IMR-90 (cell line): ENCODE measurements at regions not wholly inside any gene's neighbourhood (a gene's known extent, or its start where the extent isn't known, plus 50 kb on each side); places are given as distances from the start of the nearest gene placed in this dataset.

Source experiments
- ATAC-seq: fragments of 200-7000 bp; cut with Tn5 transposase; 2 replicates; pipeline ENCODE4 v1.9.1; 2020; ENCODE audit warnings: low read depth, mild to moderate bottlenecking, moderate library complexity
- BruUV-seq: library from RNA; stranded (reverse); fragments of 400-500 nt; replicated peaks from 2 replicates; lab custom pipeline; 2021; lab: Mats Ljungman, UMichigan
- CTCF ChIA-PET: fragments of 300-600 bp; formaldehyde crosslinking; extraction: SDS; loops from one replicate; lab custom pipeline; 2021; ENCODE audit warnings: antibody characterized with exemption; lab: Yijun Ruan, JAX
- POLR2A ChIA-PET: fragments of 300-600 bp; sonication (Branson Sonifier 250); formaldehyde crosslinking; loops from one replicate; lab custom pipeline; 2022; ENCODE audit warnings: antibody characterized with exemption; ENCODE audit not compliant: unreplicated experiment; lab: Charles Lee
- DNase-seq: peaks from one replicate; pipeline ENCODE4 v3.0.0; 2013
- H2AFZ ChIP-seq: replicated peaks from 2 replicates; pipeline ENCODE3; 2013; ENCODE audit warnings: low read length, mild to moderate bottlenecking; ENCODE audit not compliant: poor library complexity
- H2AK5ac ChIP-seq: 2 replicates; pipeline ENCODE4 v1.6.1; 2013; ENCODE audit warnings: low read depth, low read length, inconsistent platforms
- H2AK9ac ChIP-seq: replicated peaks from 2 replicates; pipeline ENCODE3; 2013; ENCODE audit warnings: mild to moderate bottlenecking, low read depth, low read length, moderate library complexity; ENCODE audit not compliant: poor library complexity
- H2BK120ac ChIP-seq: 2 replicates; pipeline ENCODE4 v1.6.1; 2013; ENCODE audit warnings: low read depth, low read length, inconsistent platforms
- H2BK15ac ChIP-seq: 3 replicates; pipeline ENCODE4 v1.6.1; 2013; ENCODE audit warnings: low read depth, low read length, inconsistent platforms
- H2BK20ac ChIP-seq: 2 replicates; pipeline ENCODE4 v1.6.1; 2013; ENCODE audit warnings: low read depth, mild to moderate bottlenecking, inconsistent platforms, low read length, moderate library complexity
- H2BK5ac ChIP-seq: 2 replicates; pipeline ENCODE4 v1.6.1; 2013; ENCODE audit warnings: mild to moderate bottlenecking, low read depth, low read length, inconsistent platforms; ENCODE audit not compliant: poor library complexity, severe bottlenecking
- H3K14ac ChIP-seq: replicated peaks from 2 replicates; pipeline ENCODE4 v1.6.1; 2013; ENCODE audit warnings: low read depth, low read length, inconsistent platforms
- H3K18ac ChIP-seq: 2 replicates; pipeline ENCODE4 v1.6.1; 2013; ENCODE audit warnings: low read depth, low read length, control low read depth
- H3K23ac ChIP-seq: 2 replicates; pipeline ENCODE4 v1.6.1; 2013; ENCODE audit warnings: low read depth, low read length, inconsistent platforms
- H3K27ac ChIP-seq: 2 replicates; pipeline ENCODE4 v1.5.1; 2013; ENCODE audit warnings: mild to moderate bottlenecking, control low read depth, low read length; ENCODE audit not compliant: insufficient read depth
- H3K27me3 ChIP-seq: 2 replicates; pipeline ENCODE4 v1.6.1; 2013; ENCODE audit warnings: low read length; ENCODE audit not compliant: control insufficient read depth, insufficient read depth
- H3K36me3 ChIP-seq: 2 replicates; pipeline ENCODE4 v1.6.1; 2013; ENCODE audit warnings: low read length, mixed read lengths; ENCODE audit not compliant: control insufficient read depth, insufficient read depth
- H3K4ac ChIP-seq: 2 replicates; pipeline ENCODE4 v1.6.1; 2013; ENCODE audit warnings: low read depth, low read length, inconsistent platforms
- H3K4me1 ChIP-seq: 2 replicates; pipeline ENCODE4 v1.6.1; 2013; ENCODE audit warnings: low read length, mixed read lengths; ENCODE audit not compliant: control insufficient read depth, insufficient read depth
- H3K4me2 ChIP-seq: 2 replicates; pipeline ENCODE4 v1.6.1; 2013; ENCODE audit warnings: low read depth, mild to moderate bottlenecking, control low read depth, low read length, moderate library complexity
- H3K4me3 ChIP-seq: 2 replicates; pipeline ENCODE4 v1.5.1; 2013; ENCODE audit warnings: low read depth, mild to moderate bottlenecking, control low read depth, low read length, moderate library complexity; ENCODE audit not compliant: insufficient read depth
- H3K56ac ChIP-seq: 2 replicates; pipeline ENCODE4 v1.6.1; 2013; ENCODE audit warnings: low read length, inconsistent platforms; ENCODE audit not compliant: insufficient read depth; ENCODE audit errors: extremely low read depth
- H3K79me1 ChIP-seq, 2 experiments: 2 replicates each; pipeline ENCODE4 v1.6.1; 2013; ENCODE audit warnings: low read length in 2 of 2, inconsistent platforms in 1 of 2, low read depth in 1 of 2
- H3K9ac ChIP-seq: 2 replicates; pipeline ENCODE4 v1.6.1; 2013; ENCODE audit warnings: low read depth, low read length, control low read depth
- H3K9me1 ChIP-seq: 2 replicates; pipeline ENCODE4 v1.6.1; 2013; ENCODE audit warnings: low read length, inconsistent platforms; ENCODE audit not compliant: insufficient read depth
- H3K9me3 ChIP-seq: 2 replicates; pipeline ENCODE4 v1.6.1; 2013; ENCODE audit warnings: low read length; ENCODE audit not compliant: control insufficient read depth, insufficient read depth
- H4K20me1 ChIP-seq: 2 replicates; pipeline ENCODE4 v1.6.1; 2013; ENCODE audit warnings: low read length, inconsistent platforms; ENCODE audit not compliant: insufficient read depth
- H4K5ac ChIP-seq: 2 replicates; pipeline ENCODE4 v1.6.1; 2013; ENCODE audit warnings: mild to moderate bottlenecking, low read depth, low read length, control low read depth
- H4K8ac ChIP-seq, 2 experiments: 2 replicates each; pipeline ENCODE4 v1.6.1; 2013; ENCODE audit warnings: low read depth in 2 of 2, low read length in 2 of 2, control low read depth in 1 of 2, inconsistent platforms in 1 of 2
- H4K91ac ChIP-seq: 2 replicates; pipeline ENCODE4 v1.6.1; 2013; ENCODE audit warnings: low read depth, low read length, inconsistent platforms; ENCODE audit not compliant: insufficient read depth
- BHLHE40 ChIP-seq: fragments of 150-350 bp; IDR thresholded peaks from 2 replicates; pipeline ENCODE4 v1.6.1; 2016; ENCODE audit warnings: mild to moderate bottlenecking, low read depth, low read length
- FOS ChIP-seq: fragments of 150-350 bp; IDR thresholded peaks from 2 replicates; pipeline ENCODE4 v1.6.1; 2016; ENCODE audit warnings: low read depth, low read length
- MAFK ChIP-seq: IDR thresholded peaks from 2 replicates; pipeline ENCODE4 v1.6.1; 2012; ENCODE audit warnings: low read depth, low read length, improper control_type of control experiment
- POLR2A ChIP-seq: IDR thresholded peaks from 2 replicates; pipeline ENCODE4 v1.6.1; 2012; ENCODE audit warnings: mild to moderate bottlenecking, low read depth, low read length
- WGBS, 2 experiments: methylation state at CpG; one replicate each; pipeline versions ENCODE4 v1.1.5 to v1.1.7; 2013; ENCODE audit warnings: missing lambda C conversion rate in 2 of 2; ENCODE audit not compliant: insufficient read length in 1 of 2; ENCODE audit errors: extremely low coverage in 2 of 2; 5-methylcytosine and 5-hydroxymethylcytosine counted together
- dilution Hi-C: fragments of 300-500 bp; cut with HindIII; formaldehyde crosslinking; loops from one replicate; pipeline ENCODE4 v1.14.3; 2018; ENCODE audit warnings: low sequenced_read_pairs; ENCODE audit not compliant: unreplicated experiment
- in situ Hi-C: fragments of 300-500 bp; cut with MboI; formaldehyde crosslinking; loops from 3 replicates; pipeline ENCODE4 v1.14.3; 2019; ENCODE audit warnings: low sequenced_read_pairs, inconsistent platforms, mixed read lengths
- intact Hi-C: fragments of 100-400 bp; cut with micrococcal nuclease; formaldehyde crosslinking; loops from 2 replicates; pipeline ENCODE4 v1.10.0; 2022

DNA sequence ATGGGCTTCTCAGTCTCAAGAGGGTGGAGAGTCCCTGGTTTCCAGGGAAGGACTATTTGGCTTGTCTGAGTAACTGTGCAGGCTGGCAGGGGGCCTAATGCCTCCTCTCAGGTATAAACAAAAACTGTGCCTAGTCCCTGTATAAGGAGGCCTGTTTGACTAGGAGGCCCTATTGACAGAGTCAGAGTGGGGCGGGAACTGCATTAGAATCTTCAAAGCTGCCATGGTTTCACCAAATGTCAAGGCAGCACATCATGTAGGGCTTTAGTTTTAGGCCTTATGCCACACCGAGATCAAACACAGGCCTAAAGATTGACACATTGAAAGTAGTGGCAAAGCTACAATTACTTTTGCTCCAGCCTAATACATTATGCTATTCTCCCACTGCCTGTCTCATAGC, 611.5 kb upstream of the B3GAT1 start:
- ChIA-PET CTCF (no interaction called here), POLR2A (no interaction called here)
- in situ Hi-C loops (no loop called here), dilution Hi-C loops (no loop called here), intact Hi-C loops (no loop called here)
- H2BK15ac ChIP-seq = no peak overlapping the region
- H3K9me1 ChIP-seq = no peaks in the 10 kb centered on the region
- no peaks in the 10 kb centered on the region for H4K20me1 ChIP-seq
- no peak overlapping the region for H4K91ac ChIP-seq
- H3K23ac ChIP-seq = no peak overlapping the region
- no peak overlapping the region for H2BK120ac ChIP-seq
- H3K14ac ChIP-seq = no peak overlapping the region
- H3K4me1 ChIP-seq = no peaks in the 10 kb centered on the region
- H2AK9ac ChIP-seq = no peak overlapping the region
- no peak overlapping the region for H2AFZ ChIP-seq
- no peaks in the 10 kb centered on the region for H3K79me1 ChIP-seq
- no peak overlapping the region for H2BK20ac ChIP-seq
- TF ChIP-seq MAFK (no peak), BHLHE40 (no peak), POLR2A (no peak), FOS (no peak)
- H2BK5ac ChIP-seq = no peak overlapping the region
- H3K4ac ChIP-seq = no peak overlapping the region
- H3K27ac ChIP-seq = no peak overlapping the region
- no peaks in the 10 kb centered on the region for H3K27me3 ChIP-seq
- no peak overlapping the region for H3K4me2 ChIP-seq
- DNase-seq = no peak
- H4K8ac ChIP-seq = no peak overlapping the region
- no peak overlapping the region for H4K5ac ChIP-seq
- peaks cover 20% of the 10 kb centered on the region for H3K9me3 ChIP-seq
- no CpG with 5 or more reads among the region's 2 CpGs for WGBS, 2 experiments
- no peak for ATAC-seq
- no peaks in the 10 kb centered on the region for H3K36me3 ChIP-seq
- no TSS peak for BruUV-seq
- no peak overlapping the region for H2AK5ac ChIP-seq
- H3K4me3 ChIP-seq = no peak overlapping the region
- H3K56ac ChIP-seq = no peak overlapping the region
- no peak overlapping the region for H3K9ac ChIP-seq
- no peak overlapping the region for H3K18ac ChIP-seq
